ENCODE measurements at regions not wholly inside any gene's neighbourhood (a gene's known extent, or its start where the extent isn't known, plus 50 kb on each side); places are given as distances from the start of the nearest gene placed in this dataset.

- peak; percentile 29; the same call in 1 of the 2 replicates for TF ChIP-seq TCF12 (IDR thresholded peaks at IDR 0.05; ENCODE audit: low read depth, low read length)
- TF ChIP-seq IKZF2 (IDR thresholded peaks at IDR 0.05) = peak; percentile 52 to 53; a peak in 3 of 4 replicates
- 0 out of 4 replicates have a peak, but pooled peaks of 1 of the 2 experiments have one; percentile 10 for TF ChIP-seq ETV6 (conservative IDR thresholded peaks at IDR 0.05 in 1 of 2, IDR thresholded peaks at IDR 0.05 in 1 of 2; ENCODE audit: borderline replicate concordance in 1 of 2, low read depth in 1 of 2)
- TF ChIP-seq, protein P1, sequence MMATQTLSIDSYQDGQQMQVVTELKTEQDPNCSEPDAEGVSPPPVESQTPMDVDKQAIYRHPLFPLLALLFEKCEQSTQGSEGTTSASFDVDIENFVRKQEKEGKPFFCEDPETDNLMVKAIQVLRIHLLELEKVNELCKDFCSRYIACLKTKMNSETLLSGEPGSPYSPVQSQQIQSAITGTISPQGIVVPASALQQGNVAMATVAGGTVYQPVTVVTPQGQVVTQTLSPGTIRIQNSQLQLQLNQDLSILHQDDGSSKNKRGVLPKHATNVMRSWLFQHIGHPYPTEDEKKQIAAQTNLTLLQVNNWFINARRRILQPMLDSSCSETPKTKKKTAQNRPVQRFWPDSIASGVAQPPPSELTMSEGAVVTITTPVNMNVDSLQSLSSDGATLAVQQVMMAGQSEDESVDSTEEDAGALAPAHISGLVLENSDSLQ (IDR thresholded peaks at IDR 0.05) = peak; percentile 62
- TF ChIP-seq RFX5 (IDR thresholded peaks at IDR 0.05; ENCODE audit: low read depth, low read length) = no peak
- peak; percentile 52; the same call in 1 of the 2 replicates for TF ChIP-seq ATF7 (IDR thresholded peaks at IDR 0.05; ENCODE audit: low read depth)
- TF ChIP-seq SMARCA5 (IDR thresholded peaks at IDR 0.05) = no peak
- TF ChIP-seq HDAC6 (IDR thresholded peaks at IDR 0.05; ENCODE audit: unreplicated experiment) = no peak
- no peak for TF ChIP-seq ZNF207 (IDR thresholded peaks at IDR 0.05; ENCODE audit: borderline replicate concordance)
- no peak for TF ChIP-seq ZSCAN29 (IDR thresholded peaks at IDR 0.05)
- TF ChIP-seq JUND (IDR thresholded peaks at IDR 0.05; ENCODE audit: low read depth, low read length) = no peak
- 0 out of 2 replicates have a peak, but pooled peaks have one; percentile 34 for TF ChIP-seq RELB (IDR thresholded peaks at IDR 0.05; ENCODE audit: low read depth)
- TF ChIP-seq TCF3 (IDR thresholded peaks at IDR 0.05; ENCODE audit: borderline replicate concordance, insufficient read depth, low read depth, low read length) = 0 out of 2 replicates have a peak, but pooled peaks have one; percentile 8
- TF ChIP-seq SRF (IDR thresholded peaks at IDR 0.05; ENCODE audit: low read depth in 2 of 2, low read length in 2 of 2) = peak in 1 of 2 experiments; percentile 42; a peak in 1 of 4 replicates
- TF ChIP-seq EED (IDR thresholded peaks at IDR 0.05; ENCODE audit: low read depth) = peak; percentile 41; the same call in 1 of the 2 replicates
- TF ChIP-seq, protein P2, sequence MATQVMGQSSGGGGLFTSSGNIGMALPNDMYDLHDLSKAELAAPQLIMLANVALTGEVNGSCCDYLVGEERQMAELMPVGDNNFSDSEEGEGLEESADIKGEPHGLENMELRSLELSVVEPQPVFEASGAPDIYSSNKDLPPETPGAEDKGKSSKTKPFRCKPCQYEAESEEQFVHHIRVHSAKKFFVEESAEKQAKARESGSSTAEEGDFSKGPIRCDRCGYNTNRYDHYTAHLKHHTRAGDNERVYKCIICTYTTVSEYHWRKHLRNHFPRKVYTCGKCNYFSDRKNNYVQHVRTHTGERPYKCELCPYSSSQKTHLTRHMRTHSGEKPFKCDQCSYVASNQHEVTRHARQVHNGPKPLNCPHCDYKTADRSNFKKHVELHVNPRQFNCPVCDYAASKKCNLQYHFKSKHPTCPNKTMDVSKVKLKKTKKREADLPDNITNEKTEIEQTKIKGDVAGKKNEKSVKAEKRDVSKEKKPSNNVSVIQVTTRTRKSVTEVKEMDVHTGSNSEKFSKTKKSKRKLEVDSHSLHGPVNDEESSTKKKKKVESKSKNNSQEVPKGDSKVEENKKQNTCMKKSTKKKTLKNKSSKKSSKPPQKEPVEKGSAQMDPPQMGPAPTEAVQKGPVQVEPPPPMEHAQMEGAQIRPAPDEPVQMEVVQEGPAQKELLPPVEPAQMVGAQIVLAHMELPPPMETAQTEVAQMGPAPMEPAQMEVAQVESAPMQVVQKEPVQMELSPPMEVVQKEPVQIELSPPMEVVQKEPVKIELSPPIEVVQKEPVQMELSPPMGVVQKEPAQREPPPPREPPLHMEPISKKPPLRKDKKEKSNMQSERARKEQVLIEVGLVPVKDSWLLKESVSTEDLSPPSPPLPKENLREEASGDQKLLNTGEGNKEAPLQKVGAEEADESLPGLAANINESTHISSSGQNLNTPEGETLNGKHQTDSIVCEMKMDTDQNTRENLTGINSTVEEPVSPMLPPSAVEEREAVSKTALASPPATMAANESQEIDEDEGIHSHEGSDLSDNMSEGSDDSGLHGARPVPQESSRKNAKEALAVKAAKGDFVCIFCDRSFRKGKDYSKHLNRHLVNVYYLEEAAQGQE (IDR thresholded peaks at IDR 0.05; ENCODE audit: low read depth, low read length) = no peak
- TF ChIP-seq CREM (IDR thresholded peaks at IDR 0.05; ENCODE audit: low read depth) = 0 out of 2 replicates have a peak, but pooled peaks have one; percentile 35
- peak; percentile 38; the same call in 1 of the 2 replicates for TF ChIP-seq MTA2 (IDR thresholded peaks at IDR 0.05; ENCODE audit: low read depth)
- peak; percentile 75 for TF ChIP-seq RUNX3 (IDR thresholded peaks at IDR 0.05; ENCODE audit: low read length)
- TF ChIP-seq RAD51 (IDR thresholded peaks at IDR 0.05) = peak; percentile 87
- TF ChIP-seq BHLHE40 (IDR thresholded peaks at IDR 0.05; ENCODE audit: borderline replicate concordance in 1 of 2, low read depth in 2 of 2, low read length in 1 of 2) = peak; percentile 63 to 66; a peak in 2 of 4 replicates
- no peak for TF ChIP-seq ZNF274 (IDR thresholded peaks at IDR 0.05; ENCODE audit: insufficient read depth, insufficient read length)
- no peak; the same call in 1 of the 2 replicates for TF ChIP-seq IKZF1 (conservative IDR thresholded peaks at IDR 0.05)
Observed at GRCh38 chr4:89509708-89510281, 202.2 kb upstream of the GPRIN3 start (continued).
